Glutamatergic neuron (in vitro differentiated cells): ENCODE measurements at regions not wholly inside any gene's neighbourhood (a gene's known extent, or its start where the extent isn't known, plus 50 kb on each side); places are given as distances from the start of the nearest gene placed in this dataset.

ENCODE experiments used
- DNase-seq: peaks from one replicate; pipeline ENCODE4 v3.0.0; 2022
- H3K27ac Mint-ChIP-seq: one replicate; pipeline ENCODE4 v1.8.0; 2020; ENCODE audit warnings: mild to moderate bottlenecking, mixed read lengths, inconsistent platforms; ENCODE audit not compliant: unreplicated experiment
- H3K27me3 Mint-ChIP-seq: one replicate; pipeline ENCODE4 v1.8.0; 2020; ENCODE audit warnings: mild to moderate bottlenecking, moderate library complexity, mixed read lengths, inconsistent platforms; ENCODE audit not compliant: unreplicated experiment
- H3K36me3 Mint-ChIP-seq: one replicate; pipeline ENCODE4 v1.8.0; 2020; ENCODE audit warnings: mild to moderate bottlenecking, mixed read lengths, inconsistent platforms; ENCODE audit not compliant: unreplicated experiment
- H3K4me1 Mint-ChIP-seq: one replicate; pipeline ENCODE4 v1.8.0; 2020; ENCODE audit warnings: mild to moderate bottlenecking, low read depth, mixed read lengths, inconsistent platforms; ENCODE audit not compliant: unreplicated experiment
- H3K4me3 Mint-ChIP-seq: one replicate; pipeline ENCODE4 v1.8.0; 2020; ENCODE audit warnings: mild to moderate bottlenecking, mixed read lengths, inconsistent platforms; ENCODE audit not compliant: unreplicated experiment
- H3K9me3 Mint-ChIP-seq: one replicate; pipeline ENCODE4 v1.8.0; 2020; ENCODE audit warnings: mild to moderate bottlenecking, moderate library complexity, mixed read lengths, inconsistent platforms; ENCODE audit not compliant: unreplicated experiment
- TF ChIP-seq, protein P1 (sequence below): fragments of 200-600 bp; sonication (generic); IDR thresholded peaks from one replicate; pipeline ENCODE4 v1.5.0; 2021; ENCODE audit not compliant: partially characterized antibody, unreplicated experiment

DNA sequence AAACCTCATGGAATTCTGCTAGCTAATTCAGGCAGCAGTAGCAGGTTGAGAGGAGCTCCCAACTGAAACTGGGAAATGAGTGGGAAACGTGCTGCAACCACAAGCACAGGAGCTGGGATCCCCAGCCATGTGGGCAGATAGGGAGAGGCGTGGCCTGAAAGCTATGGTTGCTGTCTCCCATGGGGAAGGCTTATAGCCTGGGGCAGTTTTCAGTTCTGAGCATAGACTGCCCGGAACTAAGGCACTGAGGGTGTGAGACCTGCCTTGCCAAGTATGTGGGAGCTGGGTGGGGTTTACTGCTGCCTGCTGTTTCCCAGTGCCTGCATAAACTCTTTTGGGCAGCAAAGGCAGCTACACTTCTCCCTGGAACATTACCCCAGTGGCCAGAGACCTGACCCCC is 229.5 kb downstream of the TUSC7 start:
- Mint-ChIP-seq H3K4me1 (no peaks in the 10 kb centered on the region), H3K27ac (no peak overlapping the region), H3K36me3 (peaks cover 24% of the 10 kb centered on the region), H3K27me3 (peaks cover 2% of the 10 kb centered on the region), H3K4me3 (no peak overlapping the region), H3K9me3 (peaks cover 3% of the 10 kb centered on the region)
- TF ChIP-seq, protein P1, sequence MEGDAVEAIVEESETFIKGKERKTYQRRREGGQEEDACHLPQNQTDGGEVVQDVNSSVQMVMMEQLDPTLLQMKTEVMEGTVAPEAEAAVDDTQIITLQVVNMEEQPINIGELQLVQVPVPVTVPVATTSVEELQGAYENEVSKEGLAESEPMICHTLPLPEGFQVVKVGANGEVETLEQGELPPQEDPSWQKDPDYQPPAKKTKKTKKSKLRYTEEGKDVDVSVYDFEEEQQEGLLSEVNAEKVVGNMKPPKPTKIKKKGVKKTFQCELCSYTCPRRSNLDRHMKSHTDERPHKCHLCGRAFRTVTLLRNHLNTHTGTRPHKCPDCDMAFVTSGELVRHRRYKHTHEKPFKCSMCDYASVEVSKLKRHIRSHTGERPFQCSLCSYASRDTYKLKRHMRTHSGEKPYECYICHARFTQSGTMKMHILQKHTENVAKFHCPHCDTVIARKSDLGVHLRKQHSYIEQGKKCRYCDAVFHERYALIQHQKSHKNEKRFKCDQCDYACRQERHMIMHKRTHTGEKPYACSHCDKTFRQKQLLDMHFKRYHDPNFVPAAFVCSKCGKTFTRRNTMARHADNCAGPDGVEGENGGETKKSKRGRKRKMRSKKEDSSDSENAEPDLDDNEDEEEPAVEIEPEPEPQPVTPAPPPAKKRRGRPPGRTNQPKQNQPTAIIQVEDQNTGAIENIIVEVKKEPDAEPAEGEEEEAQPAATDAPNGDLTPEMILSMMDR, result no peak
- peak; percentile 34 for DNase-seq

DNA sequence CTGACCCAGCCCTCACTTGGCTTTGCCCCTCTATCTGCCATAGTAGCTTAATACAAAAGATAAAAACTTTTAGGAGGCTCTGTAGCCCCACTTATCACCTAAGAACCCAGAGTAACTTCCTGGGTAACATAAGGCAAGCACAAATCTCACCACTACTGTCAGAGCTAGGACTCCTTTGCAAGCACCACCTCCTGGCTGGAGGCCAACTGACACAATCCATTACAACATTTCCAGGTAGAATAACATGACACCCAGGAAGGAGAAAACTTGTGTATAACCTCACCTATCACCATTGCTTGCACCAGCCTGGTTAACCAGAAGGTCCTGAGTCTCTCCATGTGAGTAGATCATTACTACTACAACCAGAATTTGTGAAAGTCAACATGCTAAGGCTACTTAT is 230.0 kb downstream of the TUSC7 start:
- Mint-ChIP-seq H3K4me1 (no peaks in the 10 kb centered on the region), H3K36me3 (peaks cover 24% of the 10 kb centered on the region), H3K27ac (no peak overlapping the region), H3K27me3 (peaks cover 2% of the 10 kb centered on the region), H3K9me3 (peaks cover 3% of the 10 kb centered on the region), H3K4me3 (no peak overlapping the region)
- TF ChIP-seq, protein P1, result no peak
- no peak for DNase-seq

DNA sequence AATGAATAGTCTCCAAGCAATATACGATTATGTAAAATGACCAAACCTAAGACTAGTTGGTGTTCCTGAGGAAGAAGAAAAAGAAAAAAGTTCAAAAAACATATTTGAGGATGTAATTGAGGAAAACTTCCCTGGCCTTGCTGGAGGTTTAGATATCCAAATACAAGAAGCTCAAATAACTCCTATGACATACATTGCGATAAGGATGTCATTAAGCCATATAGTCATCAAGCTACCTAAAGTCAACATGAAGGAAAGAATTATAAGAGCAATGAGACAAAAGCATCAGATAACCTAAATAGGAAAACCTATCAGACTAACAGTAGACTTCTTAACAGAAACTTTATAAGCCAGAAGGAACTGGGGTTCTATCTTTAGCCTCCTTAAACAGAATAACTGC is 231.1 kb downstream of the TUSC7 start:
- Mint-ChIP-seq H3K36me3 (peaks cover 24% of the 10 kb centered on the region), H3K4me3 (no peak overlapping the region), H3K4me1 (no peaks in the 10 kb centered on the region), H3K27me3 (peaks cover 2% of the 10 kb centered on the region), H3K9me3 (peaks cover 3% of the 10 kb centered on the region), H3K27ac (no peak overlapping the region)
- TF ChIP-seq, protein P1, result no peak
- no peak for DNase-seq

DNA sequence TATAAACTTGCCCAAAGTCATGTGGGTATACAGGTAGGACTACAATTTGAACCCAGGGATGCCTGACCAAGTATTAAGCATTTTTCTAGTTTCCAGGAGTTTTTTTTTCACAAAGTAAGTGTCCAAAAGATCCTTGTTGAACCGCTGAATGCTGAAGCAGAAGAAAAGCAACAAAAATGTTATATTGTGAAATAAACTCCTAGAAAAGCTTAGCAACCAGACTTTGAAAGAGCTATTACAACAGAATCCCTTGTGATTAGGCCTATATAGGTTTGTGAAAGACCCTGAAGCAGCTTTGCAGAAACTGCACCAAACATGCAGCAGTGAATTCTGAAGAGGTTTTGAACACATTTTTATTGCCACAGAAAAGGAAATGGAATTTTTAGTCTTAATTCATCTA is 236.8 kb downstream of the TUSC7 start:
- TF ChIP-seq, protein P1, result no peak
- no peak overlapping the region for H3K27ac Mint-ChIP-seq
- peaks cover 3% of the 10 kb centered on the region for H3K9me3 Mint-ChIP-seq
- H3K4me1 Mint-ChIP-seq, result no peaks in the 10 kb centered on the region
- peaks cover 14% of the 10 kb centered on the region for H3K36me3 Mint-ChIP-seq
- H3K27me3 Mint-ChIP-seq, result no peaks in the 10 kb centered on the region
- DNase-seq, result no peak
- H3K4me3 Mint-ChIP-seq, result no peak overlapping the region

DNA sequence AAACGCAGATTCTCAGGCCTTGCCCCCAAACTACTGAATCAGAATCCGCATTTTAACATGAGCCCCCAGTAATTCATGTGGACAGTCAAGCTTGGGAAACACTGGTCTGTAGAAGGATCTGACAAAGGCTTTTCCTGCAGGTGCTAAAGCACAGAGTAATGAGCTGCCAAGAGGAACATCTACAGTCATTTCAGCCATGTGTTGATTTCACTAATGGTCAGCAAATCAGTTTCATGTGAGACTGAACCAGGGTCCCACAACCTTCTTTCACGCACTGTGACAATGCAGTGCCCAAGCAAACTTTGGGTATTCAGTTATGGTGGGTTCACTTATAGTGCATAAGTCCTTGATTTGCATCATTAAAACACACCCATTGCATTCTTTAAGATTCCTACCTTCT is 237.6 kb downstream of the TUSC7 start:
- no peaks in the 10 kb centered on the region for H3K27me3 Mint-ChIP-seq

More for the DNA sequence above, 237.6 kb downstream of the TUSC7 start:
- TF ChIP-seq, protein P1, result no peak
- Mint-ChIP-seq H3K4me1 (no peaks in the 10 kb centered on the region), H3K9me3 (peaks cover 1% of the 10 kb centered on the region), H3K27ac (no peak overlapping the region), H3K4me3 (no peak overlapping the region), H3K36me3 (peaks cover 8% of the 10 kb centered on the region)
- no peak for DNase-seq
